ENCODE measurements at regions not wholly inside any gene's neighbourhood (a gene's known extent, or its start where the extent isn't known, plus 50 kb on each side); places are given as distances from the start of the nearest gene placed in this dataset.
"Not testable (repeated sequence)": the region's sequence is repeated elsewhere in the genome, so short reads cannot be mapped to it uniquely, and the experiment has no call there.

DNA sequence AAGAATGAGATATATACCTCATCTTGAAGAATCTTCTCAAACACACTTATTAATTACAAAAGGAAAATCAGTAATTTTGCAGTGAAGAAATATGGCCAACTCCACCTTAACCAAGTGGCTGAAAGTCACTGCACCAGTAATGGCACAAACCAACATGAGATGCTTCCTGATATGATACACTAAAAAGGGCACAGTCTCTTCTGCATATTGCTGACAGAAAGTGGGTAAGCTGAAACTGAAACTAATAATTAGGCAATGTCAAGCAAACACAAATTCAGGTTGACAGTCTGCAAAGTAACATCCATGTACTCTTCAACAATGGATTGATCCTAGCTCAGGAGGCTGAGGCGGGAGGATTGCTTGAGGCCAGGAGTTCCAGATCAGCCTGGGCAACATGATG is 56.1 kb downstream of the ZNF22 start:
- DNase-seq: not testable (repeated sequence)

DNA sequence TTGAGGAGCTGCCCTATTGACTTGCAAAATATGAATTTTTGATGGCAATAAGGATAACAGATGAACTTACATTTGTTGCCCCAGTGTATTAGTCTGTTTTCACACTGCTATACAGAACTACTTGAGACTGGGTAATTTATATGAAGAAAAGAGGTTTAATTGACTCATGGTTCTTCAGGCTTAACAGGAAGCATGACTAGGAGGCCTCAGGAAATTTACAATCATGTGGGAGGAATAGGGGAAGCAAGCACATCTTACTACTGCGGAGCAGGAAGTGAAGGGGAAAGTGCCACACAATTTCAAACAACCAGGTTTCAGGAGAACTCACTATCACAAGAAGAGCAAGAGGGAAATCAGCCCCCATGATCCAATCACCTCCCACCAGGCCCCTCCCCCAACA is 57.9 kb downstream of the ZNF22 start:
- no peak for DNase-seq

DNA sequence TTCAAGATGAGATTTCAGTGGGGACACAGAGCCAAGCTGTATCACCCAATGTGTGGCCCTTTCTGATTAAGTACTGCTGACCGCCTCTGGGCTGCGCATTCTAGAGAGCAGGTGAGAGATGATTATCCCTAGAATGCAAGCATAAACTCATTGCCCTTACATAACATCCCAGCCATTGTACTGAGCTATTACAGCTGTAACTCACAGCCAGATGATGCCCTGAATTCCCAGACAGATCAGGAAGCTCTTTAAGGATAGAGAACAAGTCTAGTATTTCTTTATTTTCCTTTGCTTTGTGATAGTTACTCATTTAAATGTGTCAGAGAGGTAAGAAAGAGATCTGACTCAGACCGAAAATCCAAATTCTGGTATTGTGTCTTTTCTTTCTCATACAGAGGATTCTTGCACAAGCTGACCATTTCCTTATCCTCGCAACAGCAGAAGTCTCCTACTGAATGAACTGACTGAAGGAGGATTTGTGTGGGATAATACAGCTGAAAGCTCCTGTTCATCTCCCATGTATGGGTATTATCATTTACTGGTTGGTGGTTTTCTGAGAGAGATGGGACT is 58.4 kb downstream of the ZNF22 start:
- no peak for DNase-seq

DNA sequence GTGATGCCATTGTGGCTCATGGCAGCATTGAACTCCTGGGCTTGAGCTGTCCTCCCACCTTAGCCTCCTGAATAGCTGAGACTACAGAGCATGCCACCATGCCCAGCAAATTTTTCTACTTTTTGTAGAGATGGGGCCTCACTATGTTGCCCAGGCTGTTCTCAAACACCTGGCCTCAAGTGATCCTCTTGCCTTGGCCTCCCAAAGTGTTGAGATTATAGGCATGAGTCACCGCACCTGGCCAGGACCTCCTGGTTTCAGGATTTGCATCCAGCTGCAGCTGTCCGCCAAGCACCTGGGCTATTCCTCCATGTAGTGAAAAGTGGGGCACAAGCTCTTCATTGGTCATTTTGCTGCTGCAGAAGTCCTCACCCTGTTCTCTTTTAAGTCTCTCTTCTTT is 58.9 kb downstream of the ZNF22 start:
- DNase-seq: no peak

DNA sequence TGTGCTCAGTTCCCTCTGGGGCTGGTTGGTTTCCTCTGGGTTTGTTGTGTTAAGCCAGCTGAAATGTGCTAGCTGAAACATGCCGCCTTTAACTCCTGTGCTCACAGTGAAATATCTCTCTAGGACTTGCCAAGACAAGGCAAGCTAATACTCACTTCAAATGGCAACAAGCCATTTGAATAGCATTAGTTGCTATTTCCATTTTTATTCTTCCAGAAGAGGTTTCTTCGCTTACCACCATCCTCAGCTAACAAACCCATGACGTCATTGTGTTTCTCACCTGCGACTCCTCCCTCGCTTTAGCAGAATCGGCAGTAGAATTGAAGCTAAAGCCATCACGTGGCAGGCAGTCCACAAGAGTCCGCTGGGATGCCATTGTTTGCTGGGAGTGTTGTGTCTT is 61.3 kb downstream of the ZNF22 start:
- peak in 1 of 58 donors; percentile 7 for DNase-seq

DNA sequence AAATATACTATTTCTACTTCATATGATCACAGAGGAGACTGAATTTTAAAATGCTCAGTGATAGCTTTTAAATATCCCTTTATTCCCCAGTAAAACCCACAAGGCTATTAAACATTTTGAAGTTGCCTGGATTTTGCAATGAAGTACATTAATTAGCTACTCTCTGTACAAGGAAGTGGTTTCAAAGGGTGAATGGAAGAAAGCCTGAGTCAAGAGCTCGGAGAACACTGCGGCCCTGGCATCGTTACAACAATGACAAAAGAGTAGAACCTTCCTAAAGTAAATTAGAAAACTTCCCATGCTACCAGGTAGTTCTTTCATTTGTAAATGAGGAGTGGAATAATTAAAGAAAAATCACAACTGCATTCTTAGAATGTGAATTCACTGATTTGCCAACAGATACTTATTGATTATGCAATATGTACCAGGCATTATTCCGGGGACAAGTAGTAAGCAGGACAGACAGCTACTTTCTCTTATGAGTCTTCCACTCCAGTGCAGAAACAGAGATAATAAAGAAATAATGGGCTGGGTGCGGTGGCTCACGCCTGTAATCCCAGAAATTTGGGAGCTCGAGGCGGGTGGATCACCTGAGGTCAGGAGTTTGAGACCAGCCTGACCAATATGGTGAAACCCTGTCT is 63.0 kb downstream of the ZNF22 start:
- peak in 10 of 58 donors; percentile 2 to 27 (median 8) for DNase-seq

DNA sequence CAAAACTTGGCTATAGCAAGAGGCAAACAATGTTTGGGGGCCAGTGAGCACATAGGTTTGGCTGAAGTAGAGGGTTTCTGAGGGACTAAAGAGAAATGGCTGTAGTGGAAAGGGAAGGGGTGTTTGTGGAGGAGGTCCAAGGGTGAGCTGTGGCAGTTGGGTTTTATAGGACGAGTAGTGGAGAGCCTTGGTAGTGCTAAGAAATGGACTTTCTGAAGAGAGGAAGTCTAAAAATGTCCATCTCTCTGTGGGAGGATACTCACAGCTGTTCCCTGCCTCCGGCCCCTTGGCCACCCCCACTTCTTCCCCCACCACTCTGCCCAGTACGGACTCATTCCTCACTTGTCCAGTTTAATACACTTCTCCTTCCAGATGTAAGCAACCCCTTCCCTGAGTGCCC is 64.3 kb downstream of the ZNF22 start:
- no peak for DNase-seq

DNA sequence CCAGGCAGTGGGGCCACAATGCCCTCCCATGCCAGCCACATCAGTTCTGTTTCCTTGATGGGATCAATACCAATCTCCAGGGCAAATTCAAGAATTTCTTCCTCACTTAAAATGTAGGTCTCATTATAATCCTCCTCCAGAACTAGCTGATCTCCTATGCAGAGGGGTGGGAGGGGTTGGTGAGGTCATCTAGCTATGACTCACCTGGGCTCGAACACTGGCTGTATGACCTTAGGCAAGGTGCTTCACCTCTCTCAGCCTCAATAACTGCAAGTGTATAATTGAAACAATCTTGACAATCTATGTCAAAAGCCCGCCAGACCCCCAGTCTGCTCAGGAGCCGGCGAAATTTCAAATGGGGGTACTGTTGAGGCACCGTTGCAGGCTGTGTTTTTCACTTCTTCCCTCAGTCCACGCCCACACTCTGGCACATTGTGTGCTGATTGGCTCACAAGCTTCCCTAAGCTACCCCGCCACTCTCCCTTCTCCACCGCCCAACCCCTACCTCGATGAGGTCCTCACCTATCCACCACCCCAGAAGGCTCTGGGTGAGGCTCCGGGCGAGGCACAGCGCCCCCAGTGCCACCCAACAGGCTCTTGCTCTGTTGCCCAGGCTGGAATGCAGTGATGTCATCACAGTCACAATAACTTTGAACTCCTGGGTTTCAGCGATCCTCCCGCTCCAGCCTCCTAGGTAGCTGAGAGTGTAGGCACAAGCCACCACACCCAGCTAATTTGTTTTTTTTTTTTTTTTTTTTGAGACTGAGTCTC is 70.5 kb downstream of the ZNF22 start:
- no peak for DNase-seq

DNA sequence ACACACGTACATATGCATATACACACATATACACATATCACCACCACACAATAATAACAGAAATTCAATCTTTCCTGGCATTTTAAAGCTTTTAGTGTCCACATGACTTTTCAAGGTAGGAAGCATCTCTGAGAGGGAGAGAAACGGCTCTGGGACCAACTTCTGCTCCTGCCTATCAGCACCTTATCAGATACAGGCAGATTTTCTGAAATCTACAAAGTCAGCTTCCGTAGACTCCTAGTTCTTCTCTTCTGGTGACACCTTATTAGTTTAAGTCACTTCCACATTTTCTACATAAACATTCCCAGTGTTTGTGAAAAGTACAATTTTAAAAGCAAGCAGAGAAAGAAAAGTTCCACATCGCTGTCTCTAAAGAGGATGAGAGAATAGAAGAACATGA is 74.5 kb downstream of the ZNF22 start:
- DNase-seq: no peak

DNA sequence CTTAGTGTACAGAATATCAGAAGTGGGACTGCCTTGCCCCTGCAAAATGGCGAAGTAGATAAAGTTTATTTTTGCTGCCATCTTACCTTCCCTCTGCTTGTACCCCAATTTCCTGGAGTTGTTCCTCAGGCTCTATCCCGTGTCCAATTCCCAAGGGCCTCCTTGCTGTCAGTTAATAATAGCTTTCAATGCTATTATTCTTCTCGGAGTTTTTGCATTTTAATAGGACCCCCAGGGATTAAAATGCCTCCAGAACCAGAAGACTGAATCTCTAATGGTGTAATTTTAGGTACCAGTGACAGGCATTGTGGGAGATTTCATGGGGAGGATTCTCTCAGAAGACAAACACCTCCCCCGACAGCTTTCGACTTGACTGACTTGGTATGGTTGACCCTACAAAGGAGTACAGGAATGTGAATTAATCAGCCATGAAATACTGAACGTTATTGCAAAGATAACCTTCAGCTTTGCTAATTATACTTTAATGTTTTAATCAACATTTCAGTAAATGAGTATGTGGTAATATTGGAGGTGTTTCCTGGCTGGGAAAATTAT is 75.2 kb downstream of the ZNF22 start:
- no peak for DNase-seq

DNA sequence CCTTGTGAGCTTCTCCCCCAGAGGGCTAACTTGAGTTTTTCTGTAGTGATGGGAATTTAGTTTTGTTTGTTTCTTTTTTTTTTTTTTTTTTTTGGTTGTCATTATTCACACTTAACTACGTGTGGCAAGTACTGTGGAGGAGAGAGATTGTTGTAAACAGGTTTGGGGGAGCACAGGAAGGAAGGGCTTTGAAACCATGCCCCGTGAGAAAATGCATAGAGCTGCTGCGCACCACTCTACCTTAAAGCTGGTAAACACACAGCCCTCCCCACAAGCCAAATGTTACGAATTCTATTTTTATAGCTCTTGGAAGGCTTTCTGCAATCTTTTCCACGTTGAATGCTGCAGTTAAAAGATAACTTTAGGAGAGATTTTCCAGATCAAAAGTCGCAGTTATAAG is 76.2 kb downstream of the ZNF22 start:
- no peak for DNase-seq

DNA sequence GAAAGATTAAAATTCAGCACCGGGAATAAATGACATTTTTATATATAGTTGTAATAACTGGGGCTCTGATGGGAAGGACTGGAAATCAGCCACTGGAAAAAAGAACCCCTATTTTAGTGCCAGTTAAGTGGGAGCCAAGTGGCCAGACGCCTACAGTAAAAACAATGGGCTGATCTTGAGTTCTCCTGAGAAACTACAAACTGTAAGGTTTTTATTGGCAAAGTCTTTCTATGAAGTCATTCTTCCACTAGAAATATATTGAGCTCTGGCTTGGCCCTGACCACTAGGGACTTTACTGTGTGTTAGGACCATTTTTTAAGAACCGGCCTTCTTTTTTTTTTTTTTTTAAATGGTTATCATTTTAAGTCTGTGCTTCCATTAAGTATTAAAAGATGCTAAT is 79.6 kb downstream of the ZNF22 start:
- DNase-seq: no peak

DNA sequence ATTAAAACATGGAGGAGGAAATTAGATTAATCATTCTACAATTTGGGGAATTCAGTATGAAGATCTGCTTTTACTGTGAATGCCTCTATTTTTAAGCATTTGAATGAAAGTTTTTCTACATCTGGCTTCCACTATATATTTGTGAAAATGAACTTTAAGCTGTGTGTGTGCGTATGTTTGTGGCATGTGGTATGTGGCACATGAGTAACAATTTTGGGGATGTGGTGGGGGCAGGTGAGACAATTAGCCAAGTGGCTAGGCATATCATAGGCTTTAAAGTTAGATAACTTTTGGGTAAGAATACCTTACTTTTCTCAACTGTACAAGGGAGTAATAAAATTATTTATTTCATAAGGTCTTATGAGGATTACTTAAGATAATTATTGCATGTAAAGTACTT is 81.5 kb downstream of the ZNF22 start:
- no peak for DNase-seq

DNA sequence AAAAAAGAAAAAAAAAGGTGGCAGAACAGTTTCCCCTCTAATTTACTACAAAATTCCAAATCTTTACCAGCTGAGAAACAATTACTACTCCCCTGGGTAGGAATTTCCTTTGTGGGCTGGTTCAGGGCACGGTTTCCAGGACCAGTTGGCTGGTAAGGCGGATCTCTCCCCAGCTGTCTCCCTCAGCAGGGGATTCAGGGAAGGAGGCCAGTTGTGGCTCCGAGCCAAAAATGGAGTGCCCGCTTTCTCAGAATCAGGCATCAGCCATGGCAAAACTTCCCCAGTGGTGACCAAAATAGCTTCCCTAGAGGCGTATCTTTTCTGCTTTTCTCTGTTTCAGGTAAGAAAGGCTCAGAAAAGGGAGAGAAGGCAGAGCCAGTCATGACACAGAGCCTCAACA is 91.2 kb downstream of the ZNF22 start:
- DNase-seq: peak in 25 of 58 donors; percentile 3 to 38 (median 10)

DNA sequence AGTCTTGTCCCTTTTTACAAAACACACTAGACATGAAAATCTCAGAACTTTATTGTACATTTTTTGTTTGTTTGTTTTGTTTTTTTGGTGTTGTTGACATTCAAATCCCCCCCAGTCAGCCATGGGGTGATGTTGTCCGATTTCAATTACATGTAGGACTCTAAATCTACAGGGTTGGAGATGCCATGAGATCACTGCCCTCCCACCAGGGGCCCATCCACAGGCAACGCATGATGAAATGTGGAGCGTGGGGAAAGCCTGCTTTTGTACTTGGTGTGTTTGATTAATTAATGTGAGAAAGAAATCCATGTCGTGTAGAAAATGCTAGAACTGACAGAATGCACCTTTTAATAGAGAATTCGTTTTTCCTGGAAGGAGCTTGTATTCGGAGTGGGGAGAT is 93.2 kb downstream of the ZNF22 start:
- DNase-seq: no peak

DNA sequence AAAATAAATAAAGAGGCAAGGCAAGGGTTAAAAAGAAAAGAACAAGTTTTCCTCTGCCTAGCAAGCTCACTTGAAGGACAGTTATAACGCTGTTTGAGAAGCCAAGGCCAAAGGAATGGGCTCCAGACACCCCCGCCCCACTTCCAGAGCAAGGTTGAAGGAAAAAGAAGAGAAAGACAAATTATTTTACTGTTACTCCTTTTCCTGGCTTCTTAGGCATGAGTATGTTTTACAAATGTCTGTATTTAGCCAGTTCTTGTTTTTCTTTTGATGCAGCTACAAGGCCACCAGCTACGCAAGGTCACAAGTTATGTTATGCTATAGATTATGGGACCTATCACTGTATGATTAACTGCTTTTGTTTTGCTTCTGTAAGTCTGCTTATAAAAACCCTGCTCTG is 94.6 kb downstream of the ZNF22 start:
- no peak for DNase-seq

DNA sequence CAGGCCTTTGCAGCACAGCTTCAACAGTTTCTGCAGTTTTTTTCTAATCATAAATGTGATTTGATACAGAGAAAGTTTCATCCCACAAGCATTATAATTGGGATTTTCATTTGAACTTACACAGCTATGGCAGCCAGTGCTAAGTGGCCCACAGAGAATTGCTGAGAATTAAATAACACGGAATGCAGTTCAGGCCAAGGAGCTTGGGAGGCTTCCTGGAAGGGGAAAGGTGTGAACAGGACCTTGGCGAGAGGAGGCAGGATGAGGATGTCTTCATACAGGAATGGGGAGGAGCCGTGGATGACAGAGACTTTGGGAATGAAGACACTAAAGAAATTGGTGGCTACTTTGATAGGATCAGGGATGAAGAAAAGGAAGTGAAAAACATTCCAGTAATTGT is 95.3 kb downstream of the ZNF22 start:
- no peak for DNase-seq

DNA sequence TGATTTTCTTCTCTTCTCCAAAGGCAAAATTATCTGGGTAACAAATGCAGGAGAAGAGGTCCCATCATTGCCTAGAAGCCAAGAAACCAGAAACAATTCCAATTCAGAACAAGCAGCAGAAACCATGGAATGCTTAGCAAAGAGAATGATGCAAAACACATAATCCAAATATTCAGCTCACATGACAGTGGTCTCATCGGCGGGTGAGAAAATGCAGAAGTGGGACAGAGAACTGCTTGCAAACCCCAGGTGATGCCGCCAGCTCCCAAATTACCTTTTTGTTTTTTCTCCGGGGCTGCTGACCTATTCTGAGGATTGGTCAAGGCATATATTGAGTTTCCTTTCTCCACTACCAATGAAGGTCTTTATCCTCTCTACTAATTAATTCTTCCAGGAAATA is 99.7 kb downstream of the ZNF22 start:
- DNase-seq: no peak

DNA sequence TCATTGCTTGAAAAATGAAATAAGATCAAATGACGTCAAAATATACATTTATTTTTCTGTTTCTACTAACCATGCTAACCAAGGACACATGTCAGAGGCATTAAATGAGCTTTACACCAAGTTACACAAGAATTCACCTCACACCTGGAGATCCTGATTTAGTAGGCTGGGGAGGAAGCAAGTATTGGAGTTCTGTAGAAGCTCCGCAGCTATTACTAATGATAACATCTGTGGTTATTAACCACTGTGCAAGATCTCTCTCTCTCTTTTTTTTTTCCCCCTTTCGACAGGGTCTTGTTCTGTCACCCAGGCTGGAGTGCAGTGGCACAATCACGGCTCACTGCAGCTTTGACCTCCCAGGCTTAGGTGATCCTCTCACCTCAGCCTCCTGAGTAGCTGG is 104.0 kb downstream of the ZNF22 start:
- DNase-seq: no peak

DNA sequence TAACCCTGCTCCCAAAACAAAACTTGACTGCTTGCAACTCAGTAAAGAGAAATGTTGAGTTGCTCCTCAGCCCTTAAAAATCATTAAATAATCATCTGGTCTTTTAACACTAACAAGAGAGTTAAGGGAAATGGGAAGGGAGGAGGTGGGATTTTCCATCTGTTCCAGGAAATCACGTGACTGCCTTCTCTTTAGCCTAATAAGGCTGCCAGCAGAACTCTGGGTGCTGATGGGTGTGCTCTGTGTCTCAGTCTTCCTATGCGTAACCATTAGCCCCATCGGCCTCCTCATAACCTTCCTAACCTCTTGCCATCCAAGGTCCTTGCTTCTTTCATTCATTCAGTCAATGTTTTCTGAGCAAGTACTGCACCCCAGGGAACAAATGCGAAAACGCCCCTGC is 104.6 kb downstream of the ZNF22 start:
- DNase-seq: not testable (repeated sequence)

DNA sequence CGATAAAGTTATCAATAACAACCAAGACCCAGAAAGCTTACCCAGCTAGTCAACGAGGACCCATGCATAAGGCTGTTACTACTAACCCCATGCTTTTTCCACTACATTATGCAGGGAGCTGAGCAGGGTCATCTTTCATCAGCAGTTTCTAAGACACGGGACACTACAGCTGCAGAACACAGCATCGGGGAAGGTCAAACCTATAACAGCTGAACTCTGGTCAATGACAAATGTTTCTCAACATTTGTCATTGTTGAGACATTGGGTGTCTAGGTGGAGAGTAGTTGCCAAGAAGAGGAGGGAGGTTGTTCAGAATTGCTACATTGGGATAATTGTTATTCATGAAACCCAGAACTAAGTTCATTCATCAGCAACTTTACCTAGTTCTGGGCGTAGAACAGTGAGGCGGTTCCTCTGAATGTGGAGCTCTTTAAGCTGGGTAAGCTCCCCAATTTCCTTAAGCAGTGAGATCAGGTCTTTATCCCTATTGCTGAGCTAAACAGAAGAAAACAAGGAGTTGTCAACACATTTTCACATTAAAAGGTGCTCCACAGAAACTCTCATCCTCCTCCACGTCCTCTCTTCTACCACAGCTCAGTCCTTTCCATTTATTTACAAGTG is 105.6 kb downstream of the ZNF22 start:
- DNase-seq: no peak

DNA sequence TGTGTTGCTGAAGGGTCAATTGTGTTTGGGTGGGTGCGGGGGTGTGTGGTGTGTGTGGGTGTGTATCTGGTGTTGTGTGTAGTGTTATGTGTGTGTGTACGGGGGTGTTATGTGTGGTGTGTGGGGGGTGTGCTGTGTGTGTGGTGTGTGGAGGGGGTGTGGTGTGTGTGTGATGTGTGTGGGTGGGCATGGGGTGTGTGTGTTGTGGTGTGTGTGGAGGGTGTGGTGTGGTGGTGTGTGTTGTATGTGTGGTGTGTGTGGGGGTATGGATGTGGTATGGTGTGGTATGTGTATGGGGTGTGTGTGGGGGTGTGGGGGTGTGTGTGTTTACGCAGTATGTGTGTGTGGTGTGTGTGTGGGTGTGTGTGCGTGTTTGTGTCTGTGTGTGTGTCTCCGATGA is 110.8 kb downstream of the ZNF22 start:
- no peak for DNase-seq
